ENCODE measurements at regions not wholly inside any gene's neighbourhood (a gene's known extent, or its start where the extent isn't known, plus 50 kb on each side); places are given as distances from the start of the nearest gene placed in this dataset.

GRCh38 chr10:60463746-60464145, 74.1 kb upstream of the ANK3 start:
- no peak for DNase-seq

- DNase-seq: no peak
Observed at GRCh38 chr10:60461688-60462087, 72.0 kb upstream of the ANK3 start.

- no peak for DNase-seq
Observed at GRCh38 chr10:60459701-60460457, 70.2 kb upstream of the ANK3 start.

- DNase-seq: no peak
Observed at GRCh38 chr10:60456053-60456452, 66.4 kb upstream of the ANK3 start.

- DNase-seq: no peak
Observed at GRCh38 chr10:60454336-60454735, 64.7 kb upstream of the ANK3 start.

GRCh38 chr10:60453036-60453435, 63.4 kb upstream of the ANK3 start:
- DNase-seq: no peak

- DNase-seq: no peak
Observed at GRCh38 chr10:60450291-60450690, 60.6 kb upstream of the ANK3 start.

GRCh38 chr10:60448246-60448645, 58.6 kb upstream of the ANK3 start:
- no peak for DNase-seq

GRCh38 chr10:60446851-60447250, 57.2 kb upstream of the ANK3 start:
- DNase-seq: no peak

- no peak for DNase-seq
Observed at GRCh38 chr10:60446070-60446833, 56.6 kb upstream of the ANK3 start.

- no peak for DNase-seq
Observed at GRCh38 chr10:60444494-60445064, 54.9 kb upstream of the ANK3 start.

GRCh38 chr10:60443346-60443745, 53.7 kb upstream of the ANK3 start:
- no peak for DNase-seq

- DNase-seq: no peak
Observed at GRCh38 chr10:60441515-60441914, 51.8 kb upstream of the ANK3 start.

- DNase-seq: no peak
Observed at GRCh38 chr10:60439641-60440040, 50.0 kb upstream of the ANK3 start.

Data from NCI-H1092 (cell line).